ENCODE measurements at regions not wholly inside any gene's neighbourhood (a gene's known extent, or its start where the extent isn't known, plus 50 kb on each side); places are given as distances from the start of the nearest gene placed in this dataset.

GRCh38 chr18:34297287-34297686 lies 72.6 kb upstream of the NOL4 start:
- H3K4me3 ChIP-seq (ENCODE audit: insufficient read depth, low read depth, low read length), result no peak overlapping the region
- dilution Hi-C loops (cut with HindIII; ENCODE audit: low sequenced_read_pairs, unreplicated experiment) (no loop called here), intact Hi-C loops (cut with micrococcal nuclease) (no loop called here), in situ Hi-C loops (cut with MboI; ENCODE audit: low sequenced_read_pairs) (no loop called here)
- no peak overlapping the region for H2BK15ac ChIP-seq (ENCODE audit: low read depth, low read length)
- no peak overlapping the region for H3K9ac ChIP-seq (ENCODE audit: low read depth, low read length)
- DNase-seq, result no peak
- no TSS peak for BruUV-seq (replicated peaks)
- H3K14ac ChIP-seq (replicated peaks; ENCODE audit: low read depth, low read length), result no peak overlapping the region
- ChIA-PET POLR2A (ENCODE audit: unreplicated experiment) (no interaction called here), CTCF (no interaction called here)
- H2BK120ac ChIP-seq (ENCODE audit: low read depth, low read length), result no peak overlapping the region
- H2AK9ac ChIP-seq (replicated peaks; ENCODE audit: low read depth, low read length, poor library complexity), result no peak overlapping the region
- no peak for ATAC-seq (ENCODE audit: low read depth)
- no peaks in the 10 kb centered on the region for H3K9me1 ChIP-seq (ENCODE audit: insufficient read depth, low read length)
- no peaks in the 10 kb centered on the region for H3K4me1 ChIP-seq (ENCODE audit: control insufficient read depth, insufficient read depth, low read length)
- H3K36me3 ChIP-seq (ENCODE audit: control insufficient read depth, insufficient read depth, low read length), result no peaks in the 10 kb centered on the region
- H3K79me1 ChIP-seq (ENCODE audit: low read depth in 1 of 2, low read length in 2 of 2), result no peaks in the 10 kb centered on the region
- H2BK20ac ChIP-seq (ENCODE audit: low read depth, low read length), result no peak overlapping the region
- H3K9me3 ChIP-seq (ENCODE audit: control insufficient read depth, insufficient read depth, low read length), result no peaks in the 10 kb centered on the region
- no peak overlapping the region for H3K56ac ChIP-seq (ENCODE audit: extremely low read depth, insufficient read depth, low read length)
- H3K27ac ChIP-seq (ENCODE audit: insufficient read depth, low read length), result no peak overlapping the region
- TF ChIP-seq RFX5 (IDR thresholded peaks at IDR 0.05; ENCODE audit: low read depth, low read length), result no peak
- TF ChIP-seq, protein P1, sequence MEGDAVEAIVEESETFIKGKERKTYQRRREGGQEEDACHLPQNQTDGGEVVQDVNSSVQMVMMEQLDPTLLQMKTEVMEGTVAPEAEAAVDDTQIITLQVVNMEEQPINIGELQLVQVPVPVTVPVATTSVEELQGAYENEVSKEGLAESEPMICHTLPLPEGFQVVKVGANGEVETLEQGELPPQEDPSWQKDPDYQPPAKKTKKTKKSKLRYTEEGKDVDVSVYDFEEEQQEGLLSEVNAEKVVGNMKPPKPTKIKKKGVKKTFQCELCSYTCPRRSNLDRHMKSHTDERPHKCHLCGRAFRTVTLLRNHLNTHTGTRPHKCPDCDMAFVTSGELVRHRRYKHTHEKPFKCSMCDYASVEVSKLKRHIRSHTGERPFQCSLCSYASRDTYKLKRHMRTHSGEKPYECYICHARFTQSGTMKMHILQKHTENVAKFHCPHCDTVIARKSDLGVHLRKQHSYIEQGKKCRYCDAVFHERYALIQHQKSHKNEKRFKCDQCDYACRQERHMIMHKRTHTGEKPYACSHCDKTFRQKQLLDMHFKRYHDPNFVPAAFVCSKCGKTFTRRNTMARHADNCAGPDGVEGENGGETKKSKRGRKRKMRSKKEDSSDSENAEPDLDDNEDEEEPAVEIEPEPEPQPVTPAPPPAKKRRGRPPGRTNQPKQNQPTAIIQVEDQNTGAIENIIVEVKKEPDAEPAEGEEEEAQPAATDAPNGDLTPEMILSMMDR (conservative IDR thresholded peaks at IDR 0.05; ENCODE audit: low read depth, low read length), result no peak
- no peak for TF ChIP-seq MAFK (IDR thresholded peaks at IDR 0.05; ENCODE audit: low read depth, low read length)
- no peak for TF ChIP-seq RCOR1 (IDR thresholded peaks at IDR 0.05; ENCODE audit: insufficient replicate concordance, low read length)
- TF ChIP-seq MAZ (IDR thresholded peaks at IDR 0.05; ENCODE audit: borderline replicate concordance, low read depth, low read length), result no peak
- TF ChIP-seq SMC3 (IDR thresholded peaks at IDR 0.05; ENCODE audit: low read depth, low read length), result no peak
- no peak for TF ChIP-seq NFE2L2 (IDR thresholded peaks at IDR 0.05; ENCODE audit: low read depth, low read length)
- no peak for TF ChIP-seq CEBPB (IDR thresholded peaks at IDR 0.05; ENCODE audit: low read depth, low read length)
- no peak for TF ChIP-seq RAD21 (IDR thresholded peaks at IDR 0.05; ENCODE audit: low read length)
- TF ChIP-seq POLR2A (IDR thresholded peaks at IDR 0.05; ENCODE audit: low read depth, low read length), result no peak
- TF ChIP-seq BHLHE40 (IDR thresholded peaks at IDR 0.05; ENCODE audit: low read depth, low read length), result no peak
- no peak for TF ChIP-seq MXI1 (IDR thresholded peaks at IDR 0.05; ENCODE audit: borderline replicate concordance, low read depth, low read length)
- no peak overlapping the region for H2AFZ ChIP-seq (replicated peaks; ENCODE audit: low read length, poor library complexity)
- H3K18ac ChIP-seq (ENCODE audit: low read depth, low read length), result no peak overlapping the region
- no peak overlapping the region for H3K23ac ChIP-seq (ENCODE audit: low read depth, low read length)
- no peaks in the 10 kb centered on the region for H4K20me1 ChIP-seq (ENCODE audit: insufficient read depth, low read length)
- no peak overlapping the region for H2BK5ac ChIP-seq (ENCODE audit: low read depth, low read length, poor library complexity, severe bottlenecking)
- H3K4me2 ChIP-seq (ENCODE audit: low read depth, low read length), result no peak overlapping the region
- no peak overlapping the region for H4K8ac ChIP-seq (ENCODE audit: low read depth in 2 of 2, low read length in 2 of 2)
- no peak overlapping the region for H3K4ac ChIP-seq (ENCODE audit: low read depth, low read length)
- no peak overlapping the region for H4K5ac ChIP-seq (ENCODE audit: low read depth, low read length)
- no peak overlapping the region for H4K91ac ChIP-seq (ENCODE audit: insufficient read depth, low read depth, low read length)
- no peaks in the 10 kb centered on the region for H3K27me3 ChIP-seq (ENCODE audit: control insufficient read depth, insufficient read depth, low read length)
- H2AK5ac ChIP-seq (ENCODE audit: low read depth, low read length), result no peak overlapping the region
